ENCODE measurements at regions not wholly inside any gene's neighbourhood (a gene's known extent, or its start where the extent isn't known, plus 50 kb on each side); places are given as distances from the start of the nearest gene placed in this dataset.

- no peak overlapping the region for H2BK15ac ChIP-seq (ENCODE audit: low read length)
- no peaks in the 10 kb centered on the region for H3K79me2 ChIP-seq (ENCODE audit: control insufficient read depth in 1 of 2, insufficient read depth in 2 of 2, low read length in 2 of 2)
- H3K14ac ChIP-seq (ENCODE audit: insufficient read length): no peak overlapping the region
- no peak overlapping the region for H2BK120ac ChIP-seq (replicated peaks; ENCODE audit: low read depth, low read length)
- POLR2A ChIA-PET (ENCODE audit: partially characterized antibody): no interaction called here
- H3K56ac ChIP-seq (replicated peaks; ENCODE audit: insufficient read length, low read depth, low read length): no peak overlapping the region
- H3K4me1 ChIP-seq (replicated peaks in 1 of 4; ENCODE audit: control insufficient read depth in 3 of 4, insufficient read depth in 4 of 4, low read length in 3 of 4): peaks cover under 1 to 17% (median 9%) of the 10 kb centered on the region in 4 experiments
- no peak overlapping the region for H4K5ac ChIP-seq (ENCODE audit: insufficient read length, low read depth, low read length)
- H3K4ac ChIP-seq (replicated peaks; ENCODE audit: insufficient read length, low read depth, low read length): no peak overlapping the region
- WGBS, 2 experiments (ENCODE audit: extremely low coverage in 1 of 2, insufficient coverage in 1 of 2, insufficient read length in 1 of 2, insufficient replicate concordance in 2 of 2, low coverage in 1 of 2, low lambda C conversion rate in 2 of 2, missing lambda C conversion rate in 1 of 2): 92% methylated on average over 3 of the region's 3 CpGs; no CpG with 5 or more reads in 1 of the 2 experiments
- H3K9ac ChIP-seq (replicated peaks in 1 of 4; ENCODE audit: extremely low read depth in 1 of 4, low read depth in 3 of 4, low read length in 3 of 4): no peak overlapping the region
- H2AK5ac ChIP-seq (ENCODE audit: low read depth, low read length): no peak overlapping the region
- no peak for TF ChIP-seq YY1 (IDR thresholded peaks at IDR 0.05; ENCODE audit: low read depth, low read length)
- no peak for TF ChIP-seq TCF12 (IDR thresholded peaks at IDR 0.05; ENCODE audit: low read depth, low read length)
- TF ChIP-seq BACH1 (IDR thresholded peaks at IDR 0.05; ENCODE audit: low read length): no peak
- TF ChIP-seq CHD2 (IDR thresholded peaks at IDR 0.05; ENCODE audit: low read length): no peak
- TF ChIP-seq SIX5 (IDR thresholded peaks at IDR 0.05; ENCODE audit: low read depth, low read length): no peak
- no peak for TF ChIP-seq SIN3A (conservative IDR thresholded peaks at IDR 0.05 in 1 of 2, IDR thresholded peaks at IDR 0.05 in 1 of 2; ENCODE audit: low read depth in 1 of 2, low read length in 2 of 2)
- TF ChIP-seq SUZ12 (IDR thresholded peaks at IDR 0.05; ENCODE audit: low read length): no peak
- TF ChIP-seq CTCF (IDR thresholded peaks at IDR 0.05; ENCODE audit: control extremely low read depth in 1 of 3, insufficient read depth in 1 of 3, low read depth in 1 of 3, low read length in 3 of 3): no peak
- no peak for TF ChIP-seq EGR1 (IDR thresholded peaks at IDR 0.05; ENCODE audit: borderline replicate concordance, low read depth, low read length)
- no peak for TF ChIP-seq JUN (IDR thresholded peaks at IDR 0.05; ENCODE audit: low read depth, low read length)
- TF ChIP-seq CBX5 (IDR thresholded peaks at IDR 0.05; ENCODE audit: low read depth, low read length): no peak
- no peak overlapping the region for H2BK20ac ChIP-seq (ENCODE audit: low read length)
- no peaks in the 10 kb centered on the region for H3K36me3 ChIP-seq (ENCODE audit: control insufficient read depth in 2 of 4, insufficient read depth in 4 of 4, low read length in 3 of 4)
- H3K4me3 ChIP-seq (ENCODE audit: extremely low read depth in 1 of 4, insufficient read depth in 2 of 4, low read depth in 3 of 4, low read length in 4 of 4): no peak overlapping the region
- no peak overlapping the region for H3K18ac ChIP-seq (ENCODE audit: extremely low read depth, low read length)
- CTCF ChIA-PET (ENCODE audit: partially characterized antibody): interaction anchor here (1.0 kb wide), 1 partner anchor 396 kb away, joined by 3 read pairs; no protein-coding TSS in a partner anchor
- no peaks in the 10 kb centered on the region for H3K9me3 ChIP-seq (ENCODE audit: insufficient read depth in 2 of 2, low read depth in 1 of 2, low read length in 1 of 2)
- no peak overlapping the region for H2AFZ ChIP-seq (ENCODE audit: low read length)
- no peak overlapping the region for H4K8ac ChIP-seq (ENCODE audit: extremely low read depth, insufficient read depth, low read length)
- no peak overlapping the region for H3K23ac ChIP-seq (ENCODE audit: insufficient read length)
- DNase-seq (ENCODE audit: low read depth in 1 of 2, low spot score in 2 of 2) (no peak), FAIRE-seq (no peak)
- no peak overlapping the region for H2BK12ac ChIP-seq (ENCODE audit: low read depth, low read length)
- H2BK5ac ChIP-seq (ENCODE audit: low read depth, low read length): no peak overlapping the region
- no peak overlapping the region for H3K27ac ChIP-seq (ENCODE audit: low read depth, low read length)
- H3K23me2 ChIP-seq (ENCODE audit: low read depth, low read length): peaks cover 6% of the 10 kb centered on the region; the same call in 1 of the 2 replicates
- H4K20me1 ChIP-seq (replicated peaks in 1 of 2; ENCODE audit: control insufficient read depth in 1 of 2, insufficient read depth in 2 of 2, low read length in 2 of 2): peaks cover 0 to 6% of the 10 kb centered on the region in 2 experiments
- no peak overlapping the region for H4K91ac ChIP-seq (replicated peaks; ENCODE audit: insufficient read length, low read length)
- no peaks in the 10 kb centered on the region for H3K27me3 ChIP-seq (replicated peaks in 1 of 4; ENCODE audit: control insufficient read depth in 3 of 4, extremely low read depth in 1 of 4, insufficient read depth in 3 of 4, low read length in 3 of 4)
- H3K4me2 ChIP-seq (ENCODE audit: insufficient read depth in 1 of 2, low read depth in 2 of 2, low read length in 2 of 2): no peak overlapping the region
- H3K79me1 ChIP-seq (ENCODE audit: low read depth, low read length): no peaks in the 10 kb centered on the region
These were observed 392.0 kb downstream of the GADD45G start for GRCh38 chr9:89996773-89997172.

All from H1 (cell line).